Right lobe of liver (tissue), 6 donors: ENCODE measurements at regions not wholly inside any gene's neighbourhood (a gene's known extent, or its start where the extent isn't known, plus 50 kb on each side); places are given as distances from the start of the nearest gene placed in this dataset.

Experiments
- ATAC-seq, 4 donors: fragments of 200-7000 bp; cut with Tn5 transposase; one replicate each; pipeline ENCODE4 v1.9.1; 2020; ENCODE audit warnings: mild to moderate bottlenecking in 4 of 4, moderate library complexity in 4 of 4
- DNase-seq, 3 donors: peaks; one replicate each; pipeline ENCODE4 v3.0.0-alpha.2; 2020
- H3K27ac ChIP-seq, 3 donors: fragments of 200-600 bp; one replicate each; pipeline ENCODE4 v1.8.0; 2022
- H3K27me3 ChIP-seq, 2 donors: fragments of 200-600 bp; one replicate each; pipeline ENCODE4 v1.8.0; 2022
- H3K36me3 ChIP-seq, 4 donors: fragments of 200-600 bp; sonication (generic) in 1 of 4; one replicate each; pipeline versions ENCODE4 v1.5.1 to v1.8.0; 2017 to 2022; ENCODE audit warnings: control low read depth in 1 of 4
- H3K4me1 ChIP-seq, 4 donors: fragments of 200-600 bp; sonication (generic) in 1 of 4; one replicate each; pipeline versions ENCODE4 v1.5.1 to v1.8.0; 2017 to 2022; ENCODE audit warnings: control low read depth in 1 of 4
- H3K4me3 ChIP-seq, 3 donors: fragments of 200-600 bp; one replicate each; pipeline ENCODE4 v1.8.0; 2022
- H3K9me3 ChIP-seq, 4 donors: fragments of 200-600 bp; sonication (generic) in 1 of 4; one replicate each; pipeline versions ENCODE4 v1.5.1 to v1.8.0; 2017 to 2022; ENCODE audit warnings: control low read depth in 1 of 4
- CTCF ChIP-seq, 4 donors: fragments of 200-600 bp in 3 of 4; fragments of 450-650 bp in 1 of 4; IDR thresholded peaks; one replicate each; pipeline versions ENCODE4 v1.5.1 to v1.8.0; 2016 to 2022; ENCODE audit warnings: antibody characterized with exemption in 4 of 4, mild to moderate bottlenecking in 2 of 4
- POLR2A ChIP-seq: fragments of 450-650 bp; IDR thresholded peaks from one replicate; pipeline ENCODE4 v1.6.1; 2017; ENCODE audit warnings: antibody characterized with exemption, mild to moderate bottlenecking
- WGBS: methylation state at CpG from one replicate; pipeline ENCODE4 v1.1.6; 2018; ENCODE audit warnings: low coverage, low lambda C conversion rate; ENCODE audit not compliant: insufficient coverage; ENCODE audit errors: missing lambda C conversion rate; 5-methylcytosine and 5-hydroxymethylcytosine counted together
- intact Hi-C, 2 donors: fragments of 100-400 bp; cut with DNase I; formaldehyde crosslinking; loops; one replicate each; pipeline versions ENCODE4 v1.11.2 to v1.14.1; 2022
- donor health status: DM: no; HTN: yes; CAD: no.
- donor health status: DM: no; HTN: no; CAD: no.
- donor health status: DM: no; HTN: no; CAD: no.
- donor health status: DM: no; HTN: yes; CAD: no.
- donor health status: DM: no; HTN: yes; CAD: no.

GRCh38 chr4:107219681-107220080 lies 183.6 kb upstream of the DKK2 start:
- no peak for TF ChIP-seq CTCF (IDR thresholded peaks at IDR 0.05)
- no peak for TF ChIP-seq POLR2A
- no peaks in the 10 kb centered on the region for H3K36me3 ChIP-seq
- H3K4me3 ChIP-seq = no peak overlapping the region
- H3K27me3 ChIP-seq = no peaks in the 10 kb centered on the region
- no peaks in the 10 kb centered on the region for H3K4me1 ChIP-seq
- H3K9me3 ChIP-seq = no peaks in the 10 kb centered on the region
- no peak for DNase-seq
- WGBS = 63% methylated on average over 1 of the region's 1 CpG
- no peak overlapping the region for H3K27ac ChIP-seq
- intact Hi-C loops = no loop called here
- ATAC-seq = no peak

GRCh38 chr4:107216379-107216778 lies 180.3 kb upstream of the DKK2 start:
- DNase-seq (no peak), ATAC-seq (no peak)
- no peaks in the 10 kb centered on the region for H3K4me1 ChIP-seq
- H3K9me3 ChIP-seq = no peaks in the 10 kb centered on the region
- no peaks in the 10 kb centered on the region for H3K36me3 ChIP-seq
- TF ChIP-seq POLR2A (no peak), CTCF (IDR thresholded peaks at IDR 0.05) (no peak)
- no peaks in the 10 kb centered on the region for H3K27me3 ChIP-seq
- no peak overlapping the region for H3K4me3 ChIP-seq
- no peak overlapping the region for H3K27ac ChIP-seq
- intact Hi-C loops = no loop called here

DNA sequence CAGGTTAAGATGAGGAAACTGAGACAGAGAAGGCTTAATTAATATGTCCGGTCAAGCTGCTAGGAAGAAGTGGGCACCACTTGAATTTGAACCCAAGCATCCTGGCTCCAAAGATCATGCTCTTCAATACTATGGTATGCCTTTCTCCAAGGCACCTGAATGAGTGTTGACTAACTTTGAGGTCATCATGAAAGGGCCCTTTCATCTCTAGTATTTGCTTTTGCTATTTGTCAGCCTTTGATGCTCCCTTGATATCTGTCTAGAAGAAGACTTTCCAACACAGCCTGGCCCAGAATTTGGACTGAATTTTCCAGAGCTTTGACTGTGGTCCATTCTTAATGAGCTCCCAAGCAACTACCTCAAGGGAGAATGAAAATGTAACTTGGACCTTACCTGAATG lies 179.1 kb upstream of the DKK2 start:
- WGBS = 60% methylated on average over 1 of the region's 1 CpG
- no peak for ATAC-seq
- no peaks in the 10 kb centered on the region for H3K36me3 ChIP-seq

GRCh38 chr4:107213880-107214279 lies 177.8 kb upstream of the DKK2 start:
- Histone ChIP-seq H3K27me3 (no peaks in the 10 kb centered on the region), H3K4me1 (no peaks in the 10 kb centered on the region), H3K4me3 (no peak overlapping the region), H3K9me3 (no peaks in the 10 kb centered on the region), H3K36me3 (no peaks in the 10 kb centered on the region), H3K27ac (no peak overlapping the region)
- TF ChIP-seq POLR2A (no peak), CTCF (IDR thresholded peaks at IDR 0.05) (no peak)
- ATAC-seq (no peak), DNase-seq (no peak)
- 65% methylated on average over 2 of the region's 2 CpGs for WGBS
- intact Hi-C loops = no loop called here

More for the DNA sequence above, 179.1 kb upstream of the DKK2 start:
- Histone ChIP-seq H3K9me3 (no peaks in the 10 kb centered on the region), H3K4me3 (no peak overlapping the region), H3K27ac (no peak overlapping the region), H3K27me3 (no peaks in the 10 kb centered on the region), H3K4me1 (no peaks in the 10 kb centered on the region)
- no peak for DNase-seq
- no peak for TF ChIP-seq POLR2A
- no peak for TF ChIP-seq CTCF (IDR thresholded peaks at IDR 0.05)
- intact Hi-C loops = no loop called here

GRCh38 chr4:107213410-107213809 lies 177.3 kb upstream of the DKK2 start:
- 86% methylated on average over 3 of the region's 3 CpGs for WGBS
- no peaks in the 10 kb centered on the region for H3K36me3 ChIP-seq
- no peaks in the 10 kb centered on the region for H3K9me3 ChIP-seq
- no peak for TF ChIP-seq CTCF (IDR thresholded peaks at IDR 0.05)
- TF ChIP-seq POLR2A = no peak
- H3K27me3 ChIP-seq = no peaks in the 10 kb centered on the region
- intact Hi-C loops = no loop called here
- H3K27ac ChIP-seq = no peak overlapping the region
- no peak for ATAC-seq
- no peak for DNase-seq
- no peak overlapping the region for H3K4me3 ChIP-seq
- H3K4me1 ChIP-seq = no peaks in the 10 kb centered on the region
